SK-N-MC (cell line): ENCODE measurements at regions not wholly inside any gene's neighbourhood (a gene's known extent, or its start where the extent isn't known, plus 50 kb on each side); places are given as distances from the start of the nearest gene placed in this dataset.

ENCODE experiments used
- DNase-seq: peaks from one replicate; pipeline ENCODE4 v3.0.0-alpha.2; 2011; ENCODE audit warnings: low read depth, low spot score
- H3K27ac ChIP-seq: fragments of 200-600 bp; sonication (generic); 2 replicates; pipeline ENCODE4 v1.5.1; 2016; ENCODE audit warnings: mixed run types
- H3K36me3 ChIP-seq: fragments of 200-600 bp; sonication (generic); 2 replicates; pipeline ENCODE4 v1.6.1; 2017; ENCODE audit warnings: antibody characterized with exemption, low read length, mixed read lengths; ENCODE audit not compliant: insufficient read depth
- H3K4me3 ChIP-seq: fragments of 200-600 bp; sonication (generic); 2 replicates; pipeline ENCODE4 v1.5.1; 2016
- H3K9ac ChIP-seq: fragments of 200-600 bp; sonication (generic); 2 replicates; pipeline ENCODE4 v1.8.0; 2017; ENCODE audit warnings: mixed run types, mixed read lengths; ENCODE audit not compliant: insufficient read length
- H3K9me3 ChIP-seq: fragments of 200-600 bp; sonication (generic); 2 replicates; pipeline ENCODE4 v1.6.1; 2017; ENCODE audit warnings: low read depth, mild to moderate bottlenecking, antibody characterized with exemption, low read length, moderate library complexity, mixed read lengths
- EZH2 ChIP-seq: fragments of 200-600 bp; sonication (generic); IDR thresholded peaks from one replicate; pipeline ENCODE4 v1.6.1; 2017; ENCODE audit warnings: antibody characterized with exemption
- FOXP2 ChIP-seq: optimal IDR thresholded peaks from 2 replicates; pipeline ENCODE3; 2011; ENCODE audit warnings: mild to moderate bottlenecking, moderate library complexity; ENCODE audit not compliant: insufficient read depth; ENCODE audit errors: extremely low read length, control extremely low read depth
- POLR2AphosphoS5 ChIP-seq: IDR thresholded peaks from 2 replicates; pipeline ENCODE4 v1.6.1; 2012; ENCODE audit warnings: mild to moderate bottlenecking, low read depth, low read length, borderline replicate concordance

DNA sequence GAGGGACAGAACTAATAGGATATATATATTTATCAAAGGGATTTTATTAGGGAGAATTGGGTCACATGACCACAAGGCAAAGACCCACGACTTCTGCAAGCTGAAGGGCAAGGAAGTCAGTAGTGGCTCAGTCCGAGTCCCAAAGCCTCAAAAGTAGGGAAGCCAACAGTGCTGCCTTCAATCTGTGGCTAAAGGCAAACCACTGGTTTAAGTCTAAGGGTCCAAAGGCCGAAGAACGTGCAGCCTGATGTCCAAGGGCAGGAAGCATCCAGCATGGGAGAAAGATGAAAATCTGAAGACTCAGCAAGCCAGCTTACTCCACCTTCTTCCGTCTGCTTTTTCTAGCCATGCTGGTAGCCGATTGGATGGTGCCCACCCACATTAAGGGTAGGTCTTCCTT lies 157.9 kb upstream of the CRY1 start:
- DNase-seq, result no peak

GRCh38 chr12:107253361-107253760 lies 160.0 kb upstream of the CRY1 start:
- Histone ChIP-seq H3K9me3 (no peaks in the 10 kb centered on the region), H3K9ac (no peak overlapping the region), H3K36me3 (no peaks in the 10 kb centered on the region), H3K4me3 (no peak overlapping the region), H3K27ac (no peak overlapping the region)
- no peak for DNase-seq
- no peak for TF ChIP-seq POLR2AphosphoS5
- no peak for TF ChIP-seq EZH2
- TF ChIP-seq FOXP2, result no peak

More for the DNA sequence above, 157.9 kb upstream of the CRY1 start:
- H3K36me3 ChIP-seq, result no peaks in the 10 kb centered on the region
- H3K4me3 ChIP-seq, result no peak overlapping the region
- no peak for TF ChIP-seq FOXP2
- no peak for TF ChIP-seq POLR2AphosphoS5
- no peak for TF ChIP-seq EZH2
- H3K9me3 ChIP-seq, result no peaks in the 10 kb centered on the region
- no peak overlapping the region for H3K9ac ChIP-seq
- H3K27ac ChIP-seq, result no peak overlapping the region

- Histone ChIP-seq H3K36me3 (no peaks in the 10 kb centered on the region), H3K9ac (no peak overlapping the region), H3K27ac (no peak overlapping the region), H3K4me3 (no peak overlapping the region), H3K9me3 (no peaks in the 10 kb centered on the region)
- no peak for TF ChIP-seq EZH2
- no peak for TF ChIP-seq FOXP2
- TF ChIP-seq POLR2AphosphoS5, result no peak
- DNase-seq, result no peak
These were observed 161.0 kb upstream of the CRY1 start for GRCh38 chr12:107254258-107254856.

GRCh38 chr12:107258780-107259179 lies 165.4 kb upstream of the CRY1 start:
- Histone ChIP-seq H3K36me3 (no peaks in the 10 kb centered on the region), H3K4me3 (no peak overlapping the region), H3K9ac (no peak overlapping the region), H3K27ac (no peak overlapping the region), H3K9me3 (no peaks in the 10 kb centered on the region)
- no peak for DNase-seq
- TF ChIP-seq POLR2AphosphoS5, result no peak
- no peak for TF ChIP-seq FOXP2
- TF ChIP-seq EZH2, result no peak

DNA sequence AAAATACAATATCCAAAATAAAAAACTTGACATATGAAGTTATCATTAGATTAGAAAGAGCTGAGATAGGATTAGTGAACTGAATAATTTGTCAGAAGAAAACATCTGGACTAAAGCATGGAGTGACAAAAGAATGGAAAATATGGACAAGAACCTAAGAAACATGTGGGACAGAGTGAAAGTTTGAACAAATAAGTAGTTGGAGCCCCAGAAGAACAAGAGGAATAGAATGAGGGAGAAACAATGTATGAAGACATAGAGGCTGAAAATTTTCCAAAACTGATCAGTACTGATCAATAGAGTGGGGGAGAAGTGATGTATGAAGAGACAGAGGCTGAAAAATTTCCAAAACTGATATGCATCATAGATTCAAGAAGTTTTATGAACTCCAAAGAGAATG lies 170.6 kb upstream of the CRY1 start:
- Histone ChIP-seq H3K27ac (no peak overlapping the region), H3K36me3 (no peaks in the 10 kb centered on the region), H3K9me3 (no peaks in the 10 kb centered on the region), H3K9ac (no peak overlapping the region), H3K4me3 (no peak overlapping the region)
- DNase-seq, result no peak
- TF ChIP-seq EZH2 (no peak), POLR2AphosphoS5 (no peak), FOXP2 (no peak)

GRCh38 chr12:107264667-107265066 lies 171.3 kb upstream of the CRY1 start:
- no peaks in the 10 kb centered on the region for H3K9me3 ChIP-seq

GRCh38 chr12:107267604-107268003 lies 174.3 kb upstream of the CRY1 start:
- DNase-seq, result no peak
- H3K36me3 ChIP-seq, result no peaks in the 10 kb centered on the region
- TF ChIP-seq FOXP2, result no peak
- no peak for TF ChIP-seq POLR2AphosphoS5
- no peak for TF ChIP-seq EZH2
- no peaks in the 10 kb centered on the region for H3K9me3 ChIP-seq
- H3K4me3 ChIP-seq, result no peak overlapping the region
- no peak overlapping the region for H3K9ac ChIP-seq
- H3K27ac ChIP-seq, result no peak overlapping the region

More at GRCh38 chr12:107264667-107265066, 171.3 kb upstream of the CRY1 start:
- Histone ChIP-seq H3K4me3 (no peak overlapping the region), H3K9ac (no peak overlapping the region), H3K27ac (no peak overlapping the region), H3K36me3 (no peaks in the 10 kb centered on the region)
- TF ChIP-seq FOXP2, result no peak
- TF ChIP-seq POLR2AphosphoS5, result no peak
- no peak for TF ChIP-seq EZH2
- DNase-seq, result no peak

DNA sequence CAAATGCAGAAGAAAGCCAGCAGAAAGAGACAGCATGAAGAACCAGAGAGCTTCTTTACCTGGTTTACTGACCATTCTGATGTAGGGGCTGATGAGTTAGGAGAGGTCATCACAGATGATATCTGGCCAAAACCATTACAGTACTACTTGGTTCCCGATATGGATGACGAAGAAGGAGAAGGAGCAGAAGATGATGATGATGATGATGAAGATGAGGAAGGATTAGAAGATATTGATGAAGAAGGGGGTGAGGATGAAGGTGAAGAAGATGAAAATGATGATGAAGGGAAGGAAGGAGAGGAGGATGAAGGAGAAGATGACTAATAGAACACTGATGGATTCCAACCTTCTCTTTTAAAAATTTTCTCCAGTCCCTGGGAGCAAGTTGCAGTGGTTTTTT lies 178.2 kb upstream of the CRY1 start:
- Histone ChIP-seq H3K4me3 (no peak overlapping the region), H3K9me3 (no peaks in the 10 kb centered on the region), H3K36me3 (no peaks in the 10 kb centered on the region), H3K27ac (no peak overlapping the region), H3K9ac (no peak overlapping the region)
- DNase-seq, result no peak
- no peak for TF ChIP-seq EZH2
- TF ChIP-seq FOXP2, result no peak
- TF ChIP-seq POLR2AphosphoS5, result no peak

GRCh38 chr12:107275530-107275929 lies 182.2 kb upstream of the CRY1 start:
- no peaks in the 10 kb centered on the region for H3K9me3 ChIP-seq
- no peak overlapping the region for H3K4me3 ChIP-seq

More at GRCh38 chr12:107275530-107275929, 182.2 kb upstream of the CRY1 start:
- Histone ChIP-seq H3K9ac (no peak overlapping the region), H3K27ac (no peak overlapping the region), H3K36me3 (no peaks in the 10 kb centered on the region)
- DNase-seq, result no peak
- TF ChIP-seq FOXP2 (no peak), EZH2 (no peak), POLR2AphosphoS5 (no peak)
